ENCODE measurements at regions not wholly inside any gene's neighbourhood (a gene's known extent, or its start where the extent isn't known, plus 50 kb on each side); places are given as distances from the start of the nearest gene placed in this dataset.

GRCh38 chr11:115566180-115566764 lies 62.1 kb upstream of the CADM1 start:
- H3K27me3 ChIP-seq (ENCODE audit: insufficient read depth in 3 of 3, low read length in 2 of 3) = peaks cover 0 to 2% (median 0%) of the 10 kb centered on the region in 3 donors
- ATAC-seq = peak in 3 of 4 donors; percentile 50 to 75 (median 53)
- no peak for TF ChIP-seq CTCF (IDR thresholded peaks at IDR 0.05)
- H3K4me1 ChIP-seq = no peaks in the 10 kb centered on the region
- no peak for DNase-seq
- intact Hi-C loops (cut with DNase I) = no loop called here
- WGBS, 3 donors = 21 to 48% (median 33%) methylated on average over 9 of the region's 9 CpGs
- H3K9me3 ChIP-seq = no peaks in the 10 kb centered on the region
- peaks cover 0 to 2% of the 10 kb centered on the region in 2 donors for H3K36me3 ChIP-seq (ENCODE audit: insufficient read depth in 1 of 2, low read depth in 1 of 2)
- no peak overlapping the region for H3K4me3 ChIP-seq
- no peak overlapping the region for H3K27ac ChIP-seq

GRCh38 chr11:115564851-115565250 lies 60.6 kb upstream of the CADM1 start:
- H3K36me3 ChIP-seq (ENCODE audit: insufficient read depth in 1 of 2, low read depth in 1 of 2) = peaks cover 0 to 2% of the 10 kb centered on the region in 2 donors
- H3K27ac ChIP-seq = no peak overlapping the region
- TF ChIP-seq CTCF (IDR thresholded peaks at IDR 0.05) = no peak
- no peaks in the 10 kb centered on the region for H3K4me1 ChIP-seq
- H3K4me3 ChIP-seq = no peak overlapping the region
- DNase-seq (no peak), ATAC-seq (no peak)
- peaks cover 0 to 2% (median 0%) of the 10 kb centered on the region in 3 donors for H3K27me3 ChIP-seq (ENCODE audit: insufficient read depth in 3 of 3, low read length in 2 of 3)
- intact Hi-C loops (cut with DNase I) = no loop called here
- no peaks in the 10 kb centered on the region for H3K9me3 ChIP-seq
- 67 to 78% (median 73%) methylated on average over 8 of the region's 8 CpGs for WGBS, 3 donors

GRCh38 chr11:115561116-115561515 lies 56.9 kb upstream of the CADM1 start:
- WGBS, 3 donors = 73 to 78% (median 73%) methylated on average over 2 of the region's 2 CpGs
- H3K4me1 ChIP-seq = no peaks in the 10 kb centered on the region
- no peak overlapping the region for H3K4me3 ChIP-seq
- no peak for DNase-seq
- intact Hi-C loops (cut with DNase I) = no loop called here
- peaks cover 0 to 2% (median 0%) of the 10 kb centered on the region in 3 donors for H3K27me3 ChIP-seq (ENCODE audit: insufficient read depth in 3 of 3, low read length in 2 of 3)
- no peak for TF ChIP-seq CTCF (IDR thresholded peaks at IDR 0.05)
- no peak for ATAC-seq
- no peaks in the 10 kb centered on the region for H3K9me3 ChIP-seq
- no peak overlapping the region for H3K27ac ChIP-seq
- peaks cover 0 to 2% of the 10 kb centered on the region in 2 donors for H3K36me3 ChIP-seq (ENCODE audit: insufficient read depth in 1 of 2, low read depth in 1 of 2)

GRCh38 chr11:115558635-115559034 lies 54.4 kb upstream of the CADM1 start:
- DNase-seq = no peak
- no peaks in the 10 kb centered on the region for H3K4me1 ChIP-seq
- TF ChIP-seq CTCF (IDR thresholded peaks at IDR 0.05) = no peak
- intact Hi-C loops (cut with DNase I) = no loop called here
- H3K9me3 ChIP-seq = no peaks in the 10 kb centered on the region
- H3K4me3 ChIP-seq = no peak overlapping the region
- H3K36me3 ChIP-seq (ENCODE audit: insufficient read depth in 1 of 2, low read depth in 1 of 2) = peaks cover 0 to 2% of the 10 kb centered on the region in 2 donors
- H3K27ac ChIP-seq = no peak overlapping the region
- ATAC-seq = no peak
- WGBS, 3 donors = 59 to 100% (median 95%) methylated on average over 1 of the region's 1 CpG
- H3K27me3 ChIP-seq (ENCODE audit: insufficient read depth in 3 of 3, low read length in 2 of 3) = peaks cover 0 to 2% (median 0%) of the 10 kb centered on the region in 3 donors

GRCh38 chr11:115557681-115558080 lies 53.5 kb upstream of the CADM1 start:
- 79 to 85% (median 85%) methylated on average over 7 of the region's 7 CpGs for WGBS, 3 donors
- H3K27ac ChIP-seq = no peak overlapping the region
- no peaks in the 10 kb centered on the region for H3K4me1 ChIP-seq
- ATAC-seq = no peak
- no peaks in the 10 kb centered on the region for H3K36me3 ChIP-seq (ENCODE audit: insufficient read depth in 1 of 2, low read depth in 1 of 2)
- no peak for DNase-seq
- TF ChIP-seq CTCF (IDR thresholded peaks at IDR 0.05) = no peak
- no peak overlapping the region for H3K4me3 ChIP-seq
- peaks cover 0 to 2% (median 0%) of the 10 kb centered on the region in 3 donors for H3K27me3 ChIP-seq (ENCODE audit: insufficient read depth in 3 of 3, low read length in 2 of 3)
- intact Hi-C loops (cut with DNase I) = no loop called here
- no peaks in the 10 kb centered on the region for H3K9me3 ChIP-seq
